SK-N-SH (cell line): ENCODE measurements at regions not wholly inside any gene's neighbourhood (a gene's known extent, or its start where the extent isn't known, plus 50 kb on each side); places are given as distances from the start of the nearest gene placed in this dataset.

Source experiments
- CTCF ChIA-PET: fragments of 300-600, 350-600 bp; formaldehyde crosslinking; extraction: SDS; loops from one replicate; lab custom pipeline; 2021; lab: Yijun Ruan, JAX
- POLR2A ChIA-PET: fragments of 350-600 bp; sonication (Branson Sonifier 250); formaldehyde crosslinking; extraction: SDS; loops from one replicate; lab custom pipeline; 2020; ENCODE audit warnings: antibody characterized with exemption, inconsistent platforms; lab: Yijun Ruan, JAX
- DNase-seq: peaks from one replicate; pipeline ENCODE4 v3.0.0; 2012
- H2AFZ ChIP-seq: fragments of 200-600 bp; sonication (generic); 2 replicates; pipeline ENCODE4 v1.8.1; 2016; ENCODE audit warnings: antibody characterized with exemption, mild to moderate bottlenecking, low read depth
- H3F3A ChIP-seq: fragments of 200-600 bp; sonication (generic); replicated peaks from 2 replicates; pipeline ENCODE3; 2016; ENCODE audit warnings: antibody characterized with exemption, mild to moderate bottlenecking; ENCODE audit not compliant: insufficient read depth
- H3K27ac ChIP-seq, 2 experiments: fragments of 200-500 bp in 1 of 2; fragments of 200-600 bp in 1 of 2; sonication (Bioruptor generic) in 1 of 2; sonication (generic), shearing (Covaris generic) in 1 of 2; 2 replicates each; pipeline versions ENCODE4 v1.5.1 to v1.6.1; 2014 to 2016; ENCODE audit warnings: low read depth in 2 of 2, inconsistent platforms in 1 of 2, low read length in 1 of 2, mild to moderate bottlenecking in 1 of 2, mixed read lengths in 1 of 2
- H3K27me3 ChIP-seq: fragments of 200-600 bp; sonication (generic), shearing (Covaris generic); 2 replicates; pipeline ENCODE4 v1.6.1; 2016; ENCODE audit warnings: mixed run types; ENCODE audit not compliant: insufficient read depth
- H3K36me3 ChIP-seq, 2 experiments: fragments of 200-500 bp in 1 of 2; fragments of 200-600 bp in 1 of 2; sonication (Bioruptor generic) in 1 of 2; sonication (generic) in 1 of 2; replicated peaks in 1 of 2; 2 replicates each; pipeline versions ENCODE3 to v1.5.1; 2014 to 2016; ENCODE audit warnings: low read length in 1 of 2, mild to moderate bottlenecking in 1 of 2; ENCODE audit not compliant: insufficient read depth in 2 of 2, control insufficient read depth in 1 of 2
- H3K4me1 ChIP-seq, 2 experiments: fragments of 200-500 bp in 1 of 2; fragments of 200-600 bp in 1 of 2; sonication (Bioruptor generic) in 1 of 2; sonication (generic), shearing (Covaris generic) in 1 of 2; 2 replicates each; pipeline versions ENCODE4 v1.5.1 to v1.6.1; 2014 to 2016; ENCODE audit warnings: low read depth in 1 of 2, low read length in 1 of 2, mixed run types in 1 of 2; ENCODE audit not compliant: insufficient read depth in 2 of 2, control insufficient read depth in 1 of 2
- H3K4me2 ChIP-seq: fragments of 200-600 bp; sonication (generic), shearing (Covaris generic); 2 replicates; pipeline ENCODE4 v1.6.1; 2017; ENCODE audit warnings: mixed run types
- H3K4me3 ChIP-seq, 2 experiments: fragments of 200-500 bp in 1 of 2; fragments of 200-600 bp in 1 of 2; sonication (Bioruptor generic) in 1 of 2; sonication (generic), shearing (Covaris generic) in 1 of 2; 2 replicates each; pipeline versions ENCODE4 v1.5.1 to v1.8.1; 2014 to 2016; ENCODE audit warnings: low read depth in 2 of 2, inconsistent platforms in 1 of 2, low read length in 1 of 2, mild to moderate bottlenecking in 1 of 2, mixed read lengths in 1 of 2, moderate library complexity in 1 of 2
- H3K79me2 ChIP-seq: fragments of 200-600 bp; sonication (generic); 2 replicates; pipeline ENCODE4 v1.8.1; 2017; ENCODE audit warnings: mild to moderate bottlenecking; ENCODE audit not compliant: insufficient read depth
- H3K9ac ChIP-seq: fragments of 200-600 bp; sonication (generic); 2 replicates; pipeline ENCODE4 v1.6.1; 2017; ENCODE audit warnings: mixed run types
- H3K9me2 ChIP-seq: fragments of 200-600 bp; sonication (generic); 2 replicates; pipeline ENCODE4 v1.6.1; 2017; ENCODE audit warnings: mixed run types
- H3K9me3 ChIP-seq: fragments of 200-600 bp; sonication (generic); 2 replicates; pipeline ENCODE4 v1.6.1; 2017; ENCODE audit warnings: mixed run types, mild to moderate bottlenecking, moderate library complexity
- H4K20me1 ChIP-seq: fragments of 200-600 bp; sonication (generic); 2 replicates; pipeline ENCODE4 v1.6.1; 2017; ENCODE audit warnings: mild to moderate bottlenecking, mixed run types; ENCODE audit not compliant: insufficient read depth
- EP300 ChIP-seq, 2 experiments: IDR thresholded peaks; 2 replicates each; pipeline versions ENCODE4 v1.4.0 to v1.6.1; 2012; ENCODE audit warnings: borderline replicate concordance in 1 of 2, low read depth in 1 of 2, low read length in 1 of 2
- FOSL2 ChIP-seq: IDR thresholded peaks from 2 replicates; pipeline ENCODE4 v1.4.0; 2012; ENCODE audit warnings: low read depth, mild to moderate bottlenecking, moderate library complexity, borderline replicate concordance
- FOXJ3 ChIP-seq: sonication (generic); formaldehyde crosslinking; IDR thresholded peaks from 2 replicates; pipeline ENCODE4 v1.5.1; 2020; ENCODE audit warnings: mild to moderate bottlenecking, missing genetic modification reagents
- FOXM1 ChIP-seq: IDR thresholded peaks from 2 replicates; pipeline ENCODE4 v1.4.0; 2012; ENCODE audit warnings: low read depth, mild to moderate bottlenecking
- GATA2 ChIP-seq: sonication (generic); formaldehyde crosslinking; IDR thresholded peaks from 2 replicates; pipeline ENCODE4 v1.5.0; 2020; ENCODE audit warnings: mild to moderate bottlenecking, missing genetic modification reagents
- POLR2AphosphoS5 ChIP-seq: IDR thresholded peaks from 2 replicates; pipeline ENCODE4 v1.6.1; 2012; ENCODE audit warnings: low read depth, low read length
- RAD21 ChIP-seq: IDR thresholded peaks from 2 replicates; pipeline ENCODE4 v1.6.1; 2012; ENCODE audit warnings: mild to moderate bottlenecking, low read length
- RFX5 ChIP-seq: IDR thresholded peaks from 2 replicates; pipeline ENCODE4 v1.6.1; 2012; ENCODE audit warnings: mild to moderate bottlenecking, improper control_type of control experiment, low read length
- RXRA ChIP-seq: IDR thresholded peaks from 2 replicates; pipeline ENCODE4 v1.4.0; 2012; ENCODE audit warnings: low read depth, mild to moderate bottlenecking, borderline replicate concordance
- SIN3A ChIP-seq: IDR thresholded peaks from 2 replicates; pipeline ENCODE4 v1.6.1; 2012; ENCODE audit warnings: low read depth, mild to moderate bottlenecking, low read length, moderate library complexity, borderline replicate concordance
- SMC3 ChIP-seq: IDR thresholded peaks from 2 replicates; pipeline ENCODE4 v1.6.1; 2012; ENCODE audit warnings: low read depth, low read length, improper control_type of control experiment
- TAF1 ChIP-seq: IDR thresholded peaks from 2 replicates; pipeline ENCODE4 v1.6.1; 2012; ENCODE audit warnings: low read depth, mild to moderate bottlenecking, low read length, moderate library complexity, borderline replicate concordance
- TEAD4 ChIP-seq: IDR thresholded peaks from 2 replicates; pipeline ENCODE4 v1.4.0; 2012; ENCODE audit warnings: mild to moderate bottlenecking, borderline replicate concordance; ENCODE audit not compliant: insufficient read depth
- YY1 ChIP-seq: IDR thresholded peaks from 2 replicates; pipeline ENCODE4 v1.4.0; 2012; ENCODE audit warnings: low read depth, mild to moderate bottlenecking
- WGBS: methylation state at CpG from one replicate; pipeline ENCODE4 v1.1.6; 2017; ENCODE audit warnings: low lambda C conversion rate; 5-methylcytosine and 5-hydroxymethylcytosine counted together
- TF ChIP-seq, protein P1 (sequence below): fragments of 150-350 bp; IDR thresholded peaks from 2 replicates; pipeline ENCODE4 v1.6.1; 2016; ENCODE audit warnings: mild to moderate bottlenecking, low read depth, low read length
- TF ChIP-seq, protein P2 (sequence below): IDR thresholded peaks from 2 replicates; pipeline ENCODE4 v1.4.0; 2012; ENCODE audit warnings: low read depth

DNA sequence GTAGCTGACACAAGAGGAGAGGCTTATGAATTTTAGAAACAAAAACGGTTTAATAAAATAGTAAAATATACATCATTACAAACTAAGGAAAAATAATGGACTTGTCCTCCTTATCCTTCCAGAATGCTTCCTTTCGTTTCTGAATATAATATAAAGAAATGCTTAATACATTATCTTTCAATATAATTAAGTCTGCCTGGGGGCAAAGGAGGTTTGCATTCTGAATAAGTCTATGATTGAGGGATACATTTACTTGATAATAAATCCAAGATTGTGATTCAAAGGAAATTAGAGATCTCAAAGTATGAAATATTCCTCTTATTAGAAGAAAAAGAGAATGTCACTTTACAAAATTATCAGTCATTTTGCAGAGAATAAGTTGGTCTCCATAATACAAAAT is 386.5 kb downstream of the SPATA31D1 start:
- H3K79me2 ChIP-seq: no peaks in the 10 kb centered on the region
- no peak for DNase-seq
- POLR2A ChIA-PET: no interaction called here
- no peaks in the 10 kb centered on the region for H4K20me1 ChIP-seq
- TF ChIP-seq POLR2AphosphoS5 (no peak), RXRA (no peak), TAF1 (no peak), EP300 (IDR thresholded peaks at IDR 0.05; ENCODE audit: borderline replicate concordance in 1 of 2, low read depth in 1 of 2, low read length in 1 of 2) (no peak), YY1 (no peak), FOXM1 (no peak), SMC3 (no peak), GATA2 (CRISPR knock-in tag) (no peak), RFX5 (no peak), RAD21 (no peak)
- TF ChIP-seq, protein P1, sequence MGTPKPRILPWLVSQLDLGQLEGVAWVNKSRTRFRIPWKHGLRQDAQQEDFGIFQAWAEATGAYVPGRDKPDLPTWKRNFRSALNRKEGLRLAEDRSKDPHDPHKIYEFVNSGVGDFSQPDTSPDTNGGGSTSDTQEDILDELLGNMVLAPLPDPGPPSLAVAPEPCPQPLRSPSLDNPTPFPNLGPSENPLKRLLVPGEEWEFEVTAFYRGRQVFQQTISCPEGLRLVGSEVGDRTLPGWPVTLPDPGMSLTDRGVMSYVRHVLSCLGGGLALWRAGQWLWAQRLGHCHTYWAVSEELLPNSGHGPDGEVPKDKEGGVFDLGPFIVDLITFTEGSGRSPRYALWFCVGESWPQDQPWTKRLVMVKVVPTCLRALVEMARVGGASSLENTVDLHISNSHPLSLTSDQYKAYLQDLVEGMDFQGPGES: no peak
- H3K27ac ChIP-seq: no peak overlapping the region
- H3K9me2 ChIP-seq: no peaks in the 10 kb centered on the region
- H2AFZ ChIP-seq: no peak overlapping the region
- H3F3A ChIP-seq: no peaks in the 10 kb centered on the region
- no peaks in the 10 kb centered on the region for H3K27me3 ChIP-seq
- H3K9ac ChIP-seq: no peak overlapping the region
- WGBS: 41% methylated on average over 2 of the region's 2 CpGs
- H3K9me3 ChIP-seq: peaks cover 7% of the 10 kb centered on the region; the same call in 1 of the 2 replicates
- no peak overlapping the region for H3K4me3 ChIP-seq
- CTCF ChIA-PET: interaction anchor here (1.0 kb wide), 1 partner anchor 22 kb away, joined by 3 read pairs; no protein-coding TSS in a partner anchor
- H3K4me1 ChIP-seq: no peaks in the 10 kb centered on the region
- H3K36me3 ChIP-seq: no peaks in the 10 kb centered on the region
- H3K4me2 ChIP-seq: no peak overlapping the region

DNA sequence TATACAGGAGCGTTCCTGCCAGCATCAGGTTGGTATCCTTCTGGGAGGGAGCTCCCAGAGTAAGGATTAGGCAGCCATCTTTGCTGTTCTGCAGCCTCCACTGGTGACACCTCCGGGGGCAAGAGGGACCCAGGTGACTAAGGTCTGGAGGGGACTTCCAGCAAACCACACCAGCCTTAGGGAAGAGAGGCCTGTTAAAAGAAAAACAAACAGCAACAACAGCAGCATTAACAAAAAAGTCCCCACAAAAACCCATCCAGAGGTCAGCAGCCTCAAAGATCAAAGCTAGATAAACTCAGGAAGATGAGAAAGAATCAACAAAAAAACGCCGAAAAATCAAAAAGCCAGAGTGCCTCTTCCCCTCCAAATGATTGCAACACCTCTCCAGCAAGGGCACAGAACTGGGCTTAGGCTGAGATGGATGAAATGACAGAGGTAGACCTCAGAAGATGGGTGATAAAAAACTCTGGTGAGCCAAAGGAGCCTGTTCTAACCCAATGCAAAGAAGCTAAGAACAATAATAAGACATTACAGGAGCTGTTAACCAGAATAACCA is 388.2 kb downstream of the SPATA31D1 start:
- TF ChIP-seq FOXJ3 (no peak), SIN3A (no peak), POLR2AphosphoS5 (no peak), RAD21 (no peak), SMC3 (no peak), TEAD4 (no peak), FOSL2 (no peak)
- TF ChIP-seq, protein P1: no peak
- TF ChIP-seq, protein P2, sequence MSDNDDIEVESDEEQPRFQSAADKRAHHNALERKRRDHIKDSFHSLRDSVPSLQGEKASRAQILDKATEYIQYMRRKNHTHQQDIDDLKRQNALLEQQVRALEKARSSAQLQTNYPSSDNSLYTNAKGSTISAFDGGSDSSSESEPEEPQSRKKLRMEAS: no peak
- Histone ChIP-seq H3K4me2 (no peak overlapping the region), H3K79me2 (no peaks in the 10 kb centered on the region), H2AFZ (no peak overlapping the region), H3K9me3 (peaks cover 7% of the 10 kb centered on the region; the same call in 1 of the 2 replicates), H3K4me3 (no peak overlapping the region), H3K27me3 (no peaks in the 10 kb centered on the region), H3K36me3 (no peaks in the 10 kb centered on the region), H3F3A (no peaks in the 10 kb centered on the region), H3K4me1 (no peaks in the 10 kb centered on the region), H3K27ac (no peak overlapping the region), H3K9ac (no peak overlapping the region), H4K20me1 (no peaks in the 10 kb centered on the region), H3K9me2 (no peaks in the 10 kb centered on the region)
- ChIA-PET CTCF (no interaction called here), POLR2A (no interaction called here)
- 73% methylated on average over 3 of the region's 4 CpGs for WGBS
- DNase-seq: no peak
